IMR-90 (cell line): ENCODE measurements at regions not wholly inside any gene's neighbourhood (a gene's known extent, or its start where the extent isn't known, plus 50 kb on each side); places are given as distances from the start of the nearest gene placed in this dataset.

Experiments used
- ATAC-seq: fragments of 200-7000 bp; cut with Tn5 transposase; 2 replicates; pipeline ENCODE4 v1.9.1; 2020; ENCODE audit warnings: low read depth, mild to moderate bottlenecking, moderate library complexity
- BruUV-seq: library from RNA; stranded (reverse); fragments of 400-500 nt; replicated peaks from 2 replicates; lab custom pipeline; 2021; lab: Mats Ljungman, UMichigan
- CTCF ChIA-PET: fragments of 300-600 bp; formaldehyde crosslinking; extraction: SDS; loops from one replicate; lab custom pipeline; 2021; ENCODE audit warnings: antibody characterized with exemption; lab: Yijun Ruan, JAX
- POLR2A ChIA-PET: fragments of 300-600 bp; sonication (Branson Sonifier 250); formaldehyde crosslinking; loops from one replicate; lab custom pipeline; 2022; ENCODE audit warnings: antibody characterized with exemption; ENCODE audit not compliant: unreplicated experiment; lab: Charles Lee
- DNase-seq: peaks from one replicate; pipeline ENCODE4 v3.0.0; 2013
- H2AFZ ChIP-seq: replicated peaks from 2 replicates; pipeline ENCODE3; 2013; ENCODE audit warnings: low read length, mild to moderate bottlenecking; ENCODE audit not compliant: poor library complexity
- H2AK5ac ChIP-seq: 2 replicates; pipeline ENCODE4 v1.6.1; 2013; ENCODE audit warnings: low read depth, low read length, inconsistent platforms
- H2AK9ac ChIP-seq: replicated peaks from 2 replicates; pipeline ENCODE3; 2013; ENCODE audit warnings: mild to moderate bottlenecking, low read depth, low read length, moderate library complexity; ENCODE audit not compliant: poor library complexity
- H2BK120ac ChIP-seq: 2 replicates; pipeline ENCODE4 v1.6.1; 2013; ENCODE audit warnings: low read depth, low read length, inconsistent platforms
- H2BK15ac ChIP-seq: 3 replicates; pipeline ENCODE4 v1.6.1; 2013; ENCODE audit warnings: low read depth, low read length, inconsistent platforms
- H2BK20ac ChIP-seq: 2 replicates; pipeline ENCODE4 v1.6.1; 2013; ENCODE audit warnings: low read depth, mild to moderate bottlenecking, inconsistent platforms, low read length, moderate library complexity
- H2BK5ac ChIP-seq: 2 replicates; pipeline ENCODE4 v1.6.1; 2013; ENCODE audit warnings: mild to moderate bottlenecking, low read depth, low read length, inconsistent platforms; ENCODE audit not compliant: poor library complexity, severe bottlenecking
- H3K14ac ChIP-seq: replicated peaks from 2 replicates; pipeline ENCODE4 v1.6.1; 2013; ENCODE audit warnings: low read depth, low read length, inconsistent platforms
- H3K18ac ChIP-seq: 2 replicates; pipeline ENCODE4 v1.6.1; 2013; ENCODE audit warnings: low read depth, low read length, control low read depth
- H3K23ac ChIP-seq: 2 replicates; pipeline ENCODE4 v1.6.1; 2013; ENCODE audit warnings: low read depth, low read length, inconsistent platforms
- H3K27ac ChIP-seq: 2 replicates; pipeline ENCODE4 v1.5.1; 2013; ENCODE audit warnings: mild to moderate bottlenecking, control low read depth, low read length; ENCODE audit not compliant: insufficient read depth
- H3K27me3 ChIP-seq: 2 replicates; pipeline ENCODE4 v1.6.1; 2013; ENCODE audit warnings: low read length; ENCODE audit not compliant: control insufficient read depth, insufficient read depth
- H3K36me3 ChIP-seq: 2 replicates; pipeline ENCODE4 v1.6.1; 2013; ENCODE audit warnings: low read length, mixed read lengths; ENCODE audit not compliant: control insufficient read depth, insufficient read depth
- H3K4ac ChIP-seq: 2 replicates; pipeline ENCODE4 v1.6.1; 2013; ENCODE audit warnings: low read depth, low read length, inconsistent platforms
- H3K4me1 ChIP-seq: 2 replicates; pipeline ENCODE4 v1.6.1; 2013; ENCODE audit warnings: low read length, mixed read lengths; ENCODE audit not compliant: control insufficient read depth, insufficient read depth
- H3K4me2 ChIP-seq: 2 replicates; pipeline ENCODE4 v1.6.1; 2013; ENCODE audit warnings: low read depth, mild to moderate bottlenecking, control low read depth, low read length, moderate library complexity
- H3K4me3 ChIP-seq: 2 replicates; pipeline ENCODE4 v1.5.1; 2013; ENCODE audit warnings: low read depth, mild to moderate bottlenecking, control low read depth, low read length, moderate library complexity; ENCODE audit not compliant: insufficient read depth
- H3K56ac ChIP-seq: 2 replicates; pipeline ENCODE4 v1.6.1; 2013; ENCODE audit warnings: low read length, inconsistent platforms; ENCODE audit not compliant: insufficient read depth; ENCODE audit errors: extremely low read depth
- H3K79me1 ChIP-seq, 2 experiments: 2 replicates each; pipeline ENCODE4 v1.6.1; 2013; ENCODE audit warnings: low read length in 2 of 2, inconsistent platforms in 1 of 2, low read depth in 1 of 2
- H3K9ac ChIP-seq: 2 replicates; pipeline ENCODE4 v1.6.1; 2013; ENCODE audit warnings: low read depth, low read length, control low read depth
- H3K9me1 ChIP-seq: 2 replicates; pipeline ENCODE4 v1.6.1; 2013; ENCODE audit warnings: low read length, inconsistent platforms; ENCODE audit not compliant: insufficient read depth
- H3K9me3 ChIP-seq: 2 replicates; pipeline ENCODE4 v1.6.1; 2013; ENCODE audit warnings: low read length; ENCODE audit not compliant: control insufficient read depth, insufficient read depth
- H4K20me1 ChIP-seq: 2 replicates; pipeline ENCODE4 v1.6.1; 2013; ENCODE audit warnings: low read length, inconsistent platforms; ENCODE audit not compliant: insufficient read depth
- H4K5ac ChIP-seq: 2 replicates; pipeline ENCODE4 v1.6.1; 2013; ENCODE audit warnings: mild to moderate bottlenecking, low read depth, low read length, control low read depth
- H4K8ac ChIP-seq, 2 experiments: 2 replicates each; pipeline ENCODE4 v1.6.1; 2013; ENCODE audit warnings: low read depth in 2 of 2, low read length in 2 of 2, control low read depth in 1 of 2, inconsistent platforms in 1 of 2
- H4K91ac ChIP-seq: 2 replicates; pipeline ENCODE4 v1.6.1; 2013; ENCODE audit warnings: low read depth, low read length, inconsistent platforms; ENCODE audit not compliant: insufficient read depth
- CEBPB ChIP-seq: IDR thresholded peaks from 2 replicates; pipeline ENCODE4 v1.6.1; 2012; ENCODE audit warnings: low read depth, low read length, improper control_type of control experiment
- CTCF ChIP-seq: conservative IDR thresholded peaks from 2 replicates; pipeline ENCODE4 v1.5.1; 2012; ENCODE audit warnings: mild to moderate bottlenecking, low read depth, low read length, improper control_type of control experiment
- MXI1 ChIP-seq: IDR thresholded peaks from 2 replicates; pipeline ENCODE4 v1.6.1; 2012; ENCODE audit warnings: low read depth, mild to moderate bottlenecking, low read length, moderate library complexity, borderline replicate concordance
- POLR2A ChIP-seq: IDR thresholded peaks from 2 replicates; pipeline ENCODE4 v1.6.1; 2012; ENCODE audit warnings: mild to moderate bottlenecking, low read depth, low read length
- RAD21 ChIP-seq: IDR thresholded peaks from 2 replicates; pipeline ENCODE4 v1.6.1; 2012; ENCODE audit warnings: low read length, improper control_type of control experiment
- RCOR1 ChIP-seq: IDR thresholded peaks from 2 replicates; pipeline ENCODE4 v1.6.1; 2012; ENCODE audit warnings: mild to moderate bottlenecking, low read length, improper control_type of control experiment; ENCODE audit not compliant: insufficient replicate concordance
- RFX5 ChIP-seq: IDR thresholded peaks from 2 replicates; pipeline ENCODE4 v1.8.0; 2012; ENCODE audit warnings: low read depth, mild to moderate bottlenecking, low read length, moderate library complexity
- SMC3 ChIP-seq: fragments of 150-350 bp; IDR thresholded peaks from 2 replicates; pipeline ENCODE4 v1.6.1; 2016; ENCODE audit warnings: low read depth, mild to moderate bottlenecking, antibody characterized with exemption, low read length, moderate library complexity
- WGBS, 2 experiments: methylation state at CpG; one replicate each; pipeline versions ENCODE4 v1.1.5 to v1.1.7; 2013; ENCODE audit warnings: missing lambda C conversion rate in 2 of 2; ENCODE audit not compliant: insufficient read length in 1 of 2; ENCODE audit errors: extremely low coverage in 2 of 2; 5-methylcytosine and 5-hydroxymethylcytosine counted together
- dilution Hi-C: fragments of 300-500 bp; cut with HindIII; formaldehyde crosslinking; loops from one replicate; pipeline ENCODE4 v1.14.3; 2018; ENCODE audit warnings: low sequenced_read_pairs; ENCODE audit not compliant: unreplicated experiment
- in situ Hi-C: fragments of 300-500 bp; cut with MboI; formaldehyde crosslinking; loops from 3 replicates; pipeline ENCODE4 v1.14.3; 2019; ENCODE audit warnings: low sequenced_read_pairs, inconsistent platforms, mixed read lengths
- intact Hi-C: fragments of 100-400 bp; cut with micrococcal nuclease; formaldehyde crosslinking; loops from 2 replicates; pipeline ENCODE4 v1.10.0; 2022

DNA sequence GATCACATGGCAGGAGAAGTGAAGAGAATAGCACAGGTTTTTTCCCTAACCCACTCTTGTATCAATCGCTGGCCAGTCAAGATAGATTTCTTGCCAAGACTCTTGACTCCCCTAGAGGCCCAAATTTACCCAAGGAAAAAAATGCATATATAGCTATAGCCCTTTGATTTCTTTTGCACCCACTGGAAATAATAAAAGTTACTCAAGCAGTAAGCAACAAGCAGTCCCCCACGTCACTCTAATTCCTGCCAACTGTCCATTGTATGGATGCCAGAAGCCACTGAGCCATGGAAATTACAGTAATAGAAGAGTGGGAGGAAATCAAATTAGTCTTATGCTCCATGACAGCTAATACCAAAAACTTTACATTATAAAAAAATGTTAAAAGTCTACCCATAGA is 125.3 kb upstream of the SLC39A10 start:
- Histone ChIP-seq H2BK15ac (peak overlapping the region; percentile 68), H3K4ac (peak overlapping the region; percentile 63), H3K27me3 (no peaks in the 10 kb centered on the region), H4K91ac (no peak overlapping the region; the same call in 1 of the 2 replicates), H2BK20ac (peak overlapping the region; percentile 21; the same call in 1 of the 2 replicates), H3K9ac (no peak overlapping the region), H3K4me1 (peaks cover 6% of the 10 kb centered on the region), H4K5ac (peak overlapping the region; percentile 50; the same call in 1 of the 2 replicates), H3K4me2 (no peak overlapping the region), H3K4me3 (no peak overlapping the region), H4K20me1 (no peaks in the 10 kb centered on the region), H3K27ac (peak overlapping the region; percentile 28; the same call in 1 of the 2 replicates), H3K14ac (peak overlapping the region; percentile 78), H2AK9ac (no peak overlapping the region), H2BK120ac (peak overlapping the region; percentile 74; the same call in 1 of the 2 replicates), H2AFZ (no peak overlapping the region), H2AK5ac (0 out of 2 replicates have a peak overlapping the region, but pooled peaks have one; percentile 80), H3K9me1 (peaks cover 6% of the 10 kb centered on the region; the same call in 1 of the 2 replicates), H2BK5ac (peak overlapping the region; percentile 97), H4K8ac (peak overlapping the region; percentile 42 to 78; a peak in 3 of 4 replicates), H3K18ac (peak overlapping the region; percentile 81; the same call in 1 of the 2 replicates), H3K9me3 (no peaks in the 10 kb centered on the region), H3K56ac (no peak overlapping the region), H3K23ac (no peak overlapping the region), H3K79me1 (peaks cover 8 to 18% of the 10 kb centered on the region in 2 experiments; a peak in 3 of 4 replicates), H3K36me3 (no peaks in the 10 kb centered on the region)
- DNase-seq (peak; percentile 32), ATAC-seq (no peak)
- dilution Hi-C loops = no loop called here
- intact Hi-C loops = loop anchor here (2.0 to 10.0 kb wide), 2 partner anchors 125 to 403 kb away; partner anchors contain the start of gene SLC39A10
- 100% methylated on average over 1 of the region's 2 CpGs; no CpG with 5 or more reads in 1 of the 2 experiments for WGBS, 2 experiments
- ChIA-PET CTCF (interaction anchor here (1.4 kb wide), 1 partner anchor 9 kb away, joined by 3 read pairs; no protein-coding TSS in a partner anchor), POLR2A (no interaction called here)
- BruUV-seq = no TSS peak
- no peak for TF ChIP-seq POLR2A
- TF ChIP-seq RCOR1 = no peak
- TF ChIP-seq CTCF = no peak
- TF ChIP-seq SMC3 = no peak
- no peak for TF ChIP-seq RFX5
- TF ChIP-seq RAD21 = no peak
- TF ChIP-seq MXI1 = no peak
- no peak for TF ChIP-seq CEBPB
- in situ Hi-C loops = loop anchor here (10.0 kb wide), 1 partner anchor 123 kb away; the partner anchor contains the start of gene SLC39A10
